GM19463 (cell line): ENCODE measurements at regions not wholly inside any gene's neighbourhood (a gene's known extent, or its start where the extent isn't known, plus 50 kb on each side); places are given as distances from the start of the nearest gene placed in this dataset.

Experiments used
- ATAC-seq: cut with Tn5 transposase; IDR thresholded peaks from one replicate; pipeline ENCODE4 v1.9.1; 2021; ENCODE audit warnings: mild to moderate bottlenecking, moderate library complexity; ENCODE audit not compliant: unreplicated experiment

DNA sequence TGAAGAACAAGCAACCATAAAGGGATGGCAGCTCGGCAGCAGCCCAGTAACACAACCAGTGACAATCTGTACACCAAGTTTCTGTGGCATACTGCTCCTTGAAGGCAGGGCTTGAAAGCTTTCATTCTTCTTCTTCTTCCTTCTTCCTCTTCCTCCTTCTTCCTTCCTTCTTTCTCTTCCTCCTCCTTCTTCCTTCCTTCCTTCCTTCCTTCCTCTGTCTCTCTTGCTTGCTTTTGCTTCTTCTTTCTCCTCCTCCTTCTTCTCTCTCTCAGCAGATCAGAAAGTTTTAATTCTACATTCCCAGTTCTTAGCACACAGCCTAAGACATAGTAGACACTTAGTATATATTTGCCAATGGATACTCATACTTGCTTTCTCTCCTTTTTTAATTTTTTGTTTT is 95.9 kb downstream of the GLUL start:
- no peak for ATAC-seq

DNA sequence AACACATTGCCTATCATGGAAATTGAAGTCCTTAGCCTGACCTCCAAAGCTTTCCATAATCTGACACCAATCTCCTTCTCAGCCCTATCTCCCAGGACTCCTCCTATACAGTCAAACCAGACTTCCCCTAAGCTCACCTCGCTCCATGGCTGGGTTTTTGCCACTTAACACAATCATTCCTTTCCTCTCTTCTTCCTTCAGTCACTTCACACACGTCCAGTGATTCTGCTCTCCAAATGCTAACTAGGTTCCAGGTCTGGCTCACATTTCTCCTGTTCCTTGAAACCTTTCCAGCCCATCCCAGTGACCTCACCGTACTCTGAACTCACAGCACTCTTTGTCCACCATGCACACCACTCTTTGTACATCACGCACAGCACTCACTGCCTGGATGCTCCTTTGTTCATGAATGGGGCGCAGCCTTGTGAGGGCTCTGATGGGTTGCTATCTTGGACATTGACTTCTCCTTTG is 98.4 kb downstream of the GLUL start:
- no peak for ATAC-seq

DNA sequence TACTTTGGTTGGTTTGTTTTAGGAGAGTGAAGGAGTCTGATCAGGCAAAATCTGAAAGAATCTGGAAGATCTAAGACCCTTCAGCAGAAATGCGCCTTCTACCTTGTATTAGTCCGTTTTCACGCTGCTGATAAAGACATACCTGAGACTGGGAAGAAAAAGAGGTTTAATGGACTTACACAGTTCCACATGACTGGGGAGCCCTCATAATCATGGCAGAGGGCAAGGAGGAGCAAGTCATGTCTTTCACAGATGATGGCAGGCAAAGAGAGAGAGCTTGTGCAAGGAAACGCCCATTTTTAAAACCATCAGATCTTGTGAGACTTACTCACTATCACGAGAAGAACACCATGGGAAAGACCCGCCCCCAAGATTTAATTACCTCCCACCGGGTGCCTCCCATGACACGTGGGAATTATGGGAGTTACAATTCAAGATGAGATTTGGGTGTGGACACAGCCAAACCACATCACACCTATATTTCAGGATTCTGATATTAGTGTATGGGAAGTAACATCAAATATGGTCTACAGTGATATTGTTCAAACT is 99.3 kb downstream of the GLUL start:
- no peak for ATAC-seq

DNA sequence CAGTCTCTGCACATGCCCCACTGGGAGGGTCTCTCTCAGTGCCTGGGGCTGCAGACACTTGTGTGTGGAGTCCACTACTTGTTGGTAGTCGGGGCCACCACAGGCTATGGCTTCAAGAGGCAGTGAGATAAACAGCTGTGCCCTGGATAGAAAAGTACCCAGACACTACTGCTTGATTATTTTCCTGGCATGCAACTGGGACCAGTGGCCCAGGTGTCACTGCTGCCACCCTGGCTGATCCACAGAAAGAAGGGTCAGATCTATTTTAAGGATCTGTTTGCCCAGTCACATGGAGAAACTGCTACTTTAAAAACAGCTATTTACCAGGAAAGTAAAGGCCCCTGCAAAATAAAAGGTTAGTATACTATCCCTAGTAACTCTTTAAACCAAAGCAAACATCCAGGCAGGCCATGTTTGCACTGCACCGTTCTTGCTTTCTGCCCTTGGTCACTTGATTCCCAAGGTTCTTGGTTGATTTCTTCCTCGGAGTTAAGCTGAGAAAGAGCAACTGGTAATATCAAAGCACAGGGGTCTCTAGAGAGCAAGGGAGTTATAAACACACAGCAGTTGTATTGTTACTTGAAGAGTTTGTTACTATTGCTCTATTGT is 99.9 kb downstream of the GLUL start:
- ATAC-seq = no peak

DNA sequence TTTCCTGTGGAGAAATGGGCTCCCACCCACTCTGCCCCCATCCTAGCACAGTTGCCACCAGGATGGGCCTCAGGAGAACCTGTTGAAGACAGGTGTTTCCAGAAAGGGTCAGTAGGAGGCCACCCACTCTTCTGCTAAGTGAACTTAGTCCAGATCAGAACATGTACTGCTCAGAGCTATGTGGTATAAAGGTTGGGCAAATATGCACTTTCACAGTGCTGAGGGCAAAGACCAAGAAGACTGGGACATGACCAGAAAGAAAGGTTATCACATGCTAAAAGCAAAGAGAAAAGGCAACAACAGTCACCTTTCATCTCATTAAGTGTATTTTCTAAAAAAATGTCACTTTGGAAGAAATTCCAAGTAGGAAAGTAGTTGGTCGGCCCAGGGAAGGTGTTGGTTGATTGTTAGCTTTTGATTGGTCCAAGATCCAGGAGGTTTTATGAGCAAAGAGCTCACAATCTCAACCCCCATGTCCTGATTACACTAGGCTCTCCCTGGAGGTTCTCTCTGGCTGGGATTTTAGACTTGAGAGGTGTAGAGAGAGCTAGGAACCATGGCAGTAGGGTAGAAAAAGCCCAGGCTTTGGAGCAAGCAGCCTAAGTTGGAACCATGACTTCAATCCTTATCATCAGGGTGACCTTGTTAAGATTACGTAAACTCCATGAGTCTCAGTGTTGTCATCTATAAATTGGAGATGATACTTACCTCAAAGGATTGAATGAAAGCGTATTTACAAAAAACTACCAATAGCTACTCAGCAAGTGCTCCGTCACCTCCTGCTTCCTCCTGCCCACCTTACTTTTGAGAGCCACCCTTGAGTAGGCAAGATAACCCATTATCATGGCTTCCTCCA is 102.6 kb downstream of the GLUL start:
- ATAC-seq = no peak

DNA sequence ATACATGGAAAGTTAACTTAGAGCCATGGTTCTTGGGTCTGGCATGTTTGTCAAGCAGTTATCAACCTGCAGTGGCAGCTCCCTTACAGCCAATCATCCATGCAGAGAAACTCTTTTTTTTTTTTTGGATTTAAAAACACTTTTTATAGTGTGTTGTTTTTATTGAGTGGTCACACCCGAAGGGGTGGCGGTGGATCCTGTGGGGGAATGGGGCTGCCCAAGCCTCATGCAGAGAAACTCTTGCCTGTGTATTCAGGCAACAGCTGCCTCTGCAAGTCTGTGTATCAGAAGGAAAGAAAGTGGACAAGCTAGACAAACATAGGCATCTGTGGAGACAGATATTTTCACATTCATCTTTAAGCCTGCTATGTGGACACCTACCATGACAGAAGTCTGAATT is 104.8 kb downstream of the GLUL start:
- no peak for ATAC-seq

DNA sequence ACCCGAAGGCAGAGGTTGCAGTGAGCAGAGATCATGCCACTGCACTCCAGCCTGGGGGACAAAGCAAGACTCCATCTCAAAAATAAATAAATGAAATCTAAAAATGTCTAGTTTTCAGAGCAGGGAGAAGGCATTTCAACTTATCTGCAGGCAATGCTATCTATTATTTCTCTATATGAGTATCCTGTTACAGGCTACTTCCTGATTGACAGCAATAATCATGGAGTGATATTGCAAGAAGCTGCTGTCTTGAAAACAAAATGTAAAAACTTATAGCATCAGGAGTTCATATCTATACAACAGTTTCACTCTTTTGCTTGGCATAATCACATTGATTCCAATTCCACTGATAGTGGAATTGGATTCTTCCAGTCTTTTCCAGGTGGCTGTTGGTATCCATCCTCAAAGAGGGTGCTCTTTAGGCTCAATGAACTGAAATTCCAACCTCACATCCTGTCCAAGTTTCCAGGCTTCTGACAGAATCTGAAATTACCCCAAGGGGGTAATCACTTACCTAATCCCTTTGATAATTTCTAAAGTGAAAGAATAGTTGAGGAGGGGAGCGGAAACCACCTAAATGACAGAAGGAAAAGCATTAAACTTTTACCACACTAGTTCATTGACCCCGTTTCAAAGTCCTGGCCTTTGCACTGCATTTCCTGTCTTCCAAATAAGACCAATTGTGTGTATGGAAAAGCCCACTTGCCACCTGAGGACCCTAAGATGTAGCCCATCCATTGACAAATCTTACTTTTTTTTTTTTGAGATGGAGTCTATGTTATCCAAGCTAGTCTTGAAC is 107.6 kb downstream of the GLUL start:
- no peak for ATAC-seq

DNA sequence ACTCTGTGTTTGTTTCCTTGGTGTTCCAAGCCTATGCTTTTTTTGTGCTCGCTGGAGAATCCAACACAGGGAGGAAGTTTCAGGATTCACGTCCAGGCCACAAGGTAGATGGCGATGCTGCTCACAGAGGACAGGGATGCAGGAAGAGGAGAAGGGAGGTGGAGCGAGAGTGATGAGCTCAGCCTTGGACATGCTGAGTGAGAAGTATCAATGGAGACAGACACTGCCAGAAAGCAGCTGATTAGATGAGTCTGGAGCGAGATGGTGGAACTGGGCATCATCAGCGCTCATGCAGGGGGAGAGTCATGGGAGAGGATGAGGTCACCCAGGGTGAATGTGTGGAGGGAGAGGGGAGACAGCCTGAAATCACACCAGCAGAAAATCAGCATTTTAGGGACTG is 110.0 kb downstream of the GLUL start:
- no peak for ATAC-seq

DNA sequence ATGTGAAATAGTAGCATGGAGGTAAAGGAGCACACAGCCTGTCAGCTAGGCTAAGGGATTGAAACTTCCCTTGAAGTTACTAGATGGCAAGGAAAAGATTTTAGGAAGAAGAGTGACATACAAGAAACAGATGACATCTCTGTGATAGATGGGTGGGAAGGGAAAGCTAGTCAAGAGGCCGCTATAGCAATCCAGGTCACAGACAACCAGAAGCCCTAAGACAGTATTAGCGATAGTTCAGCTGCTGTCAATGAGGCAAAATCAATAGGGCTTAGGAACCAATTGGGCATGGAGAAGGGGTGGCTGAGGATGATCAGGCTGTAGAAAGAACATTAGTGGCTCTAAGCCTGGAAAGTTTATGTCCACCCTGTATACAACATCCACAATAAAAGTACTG is 111.1 kb downstream of the GLUL start:
- ATAC-seq = no peak

DNA sequence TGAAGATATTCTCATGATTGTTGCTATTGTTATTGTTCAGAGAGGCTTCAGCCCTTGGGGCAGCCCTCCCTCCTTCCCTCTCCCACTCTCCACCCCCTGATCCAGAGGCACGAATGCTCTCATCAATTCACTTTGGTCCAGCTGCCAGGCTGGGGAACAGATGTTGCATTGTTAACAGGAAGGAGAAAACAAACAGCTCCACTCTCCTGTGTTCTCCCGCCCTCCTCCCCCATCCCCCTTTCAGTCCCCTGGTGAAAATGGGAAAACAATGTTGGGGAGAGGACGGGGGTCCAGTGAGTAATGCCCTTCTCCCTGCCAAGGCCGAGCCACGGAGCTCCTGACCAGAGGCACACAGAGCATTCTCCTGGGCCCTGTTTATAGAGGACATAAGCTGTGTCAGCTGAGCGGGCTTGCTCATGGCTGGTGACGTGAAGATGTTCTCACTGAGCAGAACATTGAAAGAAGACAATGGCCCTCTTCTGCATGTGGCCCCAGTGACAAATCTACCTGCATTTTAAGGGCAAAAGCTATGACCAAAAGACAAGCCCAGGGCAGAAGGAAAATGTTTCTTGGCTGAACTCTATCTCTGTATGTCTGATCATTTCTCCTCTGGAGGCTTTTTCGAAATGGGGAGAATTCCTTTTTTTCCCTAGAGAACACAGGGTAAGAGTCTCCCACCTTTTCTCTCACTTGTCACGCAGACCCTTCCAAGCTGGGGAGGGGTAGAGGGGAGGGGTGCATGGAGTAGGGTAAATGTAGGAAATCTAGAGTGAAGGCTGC is 111.7 kb downstream of the GLUL start:
- ATAC-seq = no peak

DNA sequence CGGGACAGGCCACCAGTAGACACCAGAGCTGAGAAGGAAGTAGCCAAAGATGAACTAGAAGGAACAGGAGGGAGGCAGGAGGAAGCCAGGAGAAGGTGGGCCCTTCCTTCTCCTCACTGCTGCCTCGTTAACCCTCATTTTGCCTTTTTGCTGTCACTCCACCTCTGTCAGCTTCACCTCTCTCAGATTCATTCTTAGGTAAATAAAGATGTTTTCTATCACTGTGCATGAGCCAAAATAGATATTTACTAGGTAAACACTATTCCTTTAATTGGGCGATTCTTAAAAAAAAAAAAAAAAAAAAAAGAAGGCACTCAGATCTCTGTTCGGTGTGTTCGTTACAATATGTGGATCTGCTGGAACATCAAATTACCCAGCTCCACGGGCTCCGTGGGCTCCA is 112.3 kb downstream of the GLUL start:
- no peak for ATAC-seq

DNA sequence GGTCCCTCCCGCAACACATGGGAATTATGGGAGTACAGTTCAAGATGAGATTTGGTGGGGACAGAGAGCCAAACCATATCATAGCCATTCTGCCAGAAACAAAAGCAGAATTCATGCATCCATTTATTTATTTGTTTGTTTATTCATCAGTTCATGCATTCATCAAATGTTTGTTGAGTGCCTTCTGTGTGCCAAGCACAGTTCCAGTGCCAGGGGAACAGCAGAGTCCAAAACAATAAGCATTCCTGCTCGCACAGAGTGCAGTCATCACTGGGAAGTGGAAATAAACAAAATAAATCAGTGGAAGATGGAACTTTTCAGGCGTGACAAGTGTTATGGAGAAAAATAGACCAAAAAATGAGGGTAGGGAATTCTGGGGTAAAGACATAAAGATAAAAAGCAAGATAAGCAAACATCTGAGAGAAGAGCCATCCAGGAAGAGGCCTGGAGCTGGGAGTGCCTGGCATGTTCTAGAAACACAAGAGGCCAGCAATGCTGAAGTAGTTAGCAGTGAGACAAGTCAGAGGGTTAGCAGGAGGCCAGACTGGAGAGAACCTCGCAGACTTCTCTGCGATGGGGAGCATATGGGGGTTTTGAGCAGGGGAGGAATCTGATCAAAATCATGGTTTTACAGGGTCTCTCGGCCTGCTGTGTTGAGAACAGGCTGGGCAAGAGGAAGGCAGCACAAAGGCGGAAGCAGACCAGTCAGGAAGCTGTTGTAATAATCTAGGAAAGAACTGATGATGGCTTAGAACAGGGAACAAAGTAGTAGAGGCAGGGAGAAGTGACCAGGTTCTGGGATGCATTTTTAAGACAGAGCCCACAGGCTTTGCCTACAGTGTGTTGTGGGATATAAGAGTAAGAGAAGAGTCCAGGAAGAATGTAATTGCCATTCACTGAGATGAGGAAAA is 113.2 kb downstream of the GLUL start:
- ATAC-seq = no peak

DNA sequence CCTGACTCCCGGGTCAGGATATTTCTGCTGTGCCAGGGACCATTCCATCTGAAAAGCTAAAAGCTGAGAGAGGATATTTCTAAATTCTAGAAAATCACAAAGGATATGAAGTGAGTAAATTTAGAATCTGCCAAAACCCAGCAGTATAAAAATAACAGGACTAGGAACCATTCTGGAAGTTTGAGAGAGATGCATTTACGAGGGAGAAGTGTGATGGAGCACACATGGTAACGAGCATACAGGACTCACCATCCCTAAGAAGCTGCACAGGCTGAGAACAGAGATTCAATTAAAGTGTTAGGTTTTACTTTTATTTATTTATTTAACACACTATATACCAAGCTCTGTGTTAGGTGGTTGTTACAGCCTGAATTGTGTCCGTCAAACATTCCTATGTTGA is 116.3 kb downstream of the GLUL start:
- ATAC-seq = no peak

DNA sequence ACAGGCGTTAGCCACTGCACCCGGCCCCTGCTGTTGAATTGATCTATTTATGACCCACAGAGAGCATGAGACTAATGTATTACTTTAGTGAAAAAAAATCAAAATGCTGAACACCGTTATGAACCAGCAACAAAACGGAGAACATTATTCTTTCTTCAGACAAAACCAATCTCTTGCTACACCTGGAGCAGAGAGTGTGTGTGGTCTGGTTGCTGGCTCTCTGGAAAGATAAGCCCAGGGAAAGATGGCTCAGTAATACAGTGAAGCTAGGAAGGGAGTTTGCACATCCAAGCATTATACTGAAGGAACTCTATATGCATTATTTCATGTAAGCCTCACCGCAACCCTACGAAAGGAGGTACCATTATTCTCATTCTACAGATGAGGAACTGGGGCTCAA is 117.0 kb downstream of the GLUL start:
- ATAC-seq = no peak

DNA sequence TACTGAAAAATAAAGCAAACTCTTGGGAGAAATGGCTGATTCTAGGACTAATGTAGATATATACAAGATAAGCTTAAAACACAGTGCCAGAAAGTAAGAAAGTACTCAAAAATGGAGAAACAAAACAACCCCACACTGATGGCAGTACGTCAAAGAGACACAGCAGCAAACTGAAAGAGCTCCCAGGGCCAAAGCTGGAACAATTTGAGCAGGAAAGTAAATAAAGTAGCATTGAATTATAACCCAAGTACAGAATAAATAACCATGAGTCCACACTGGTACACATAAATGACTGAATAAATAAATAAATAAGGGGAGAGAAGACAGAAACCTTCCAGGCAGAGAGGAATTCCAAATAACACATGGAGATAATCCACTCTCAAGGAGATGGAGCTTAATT is 120.9 kb downstream of the GLUL start:
- ATAC-seq = no peak

DNA sequence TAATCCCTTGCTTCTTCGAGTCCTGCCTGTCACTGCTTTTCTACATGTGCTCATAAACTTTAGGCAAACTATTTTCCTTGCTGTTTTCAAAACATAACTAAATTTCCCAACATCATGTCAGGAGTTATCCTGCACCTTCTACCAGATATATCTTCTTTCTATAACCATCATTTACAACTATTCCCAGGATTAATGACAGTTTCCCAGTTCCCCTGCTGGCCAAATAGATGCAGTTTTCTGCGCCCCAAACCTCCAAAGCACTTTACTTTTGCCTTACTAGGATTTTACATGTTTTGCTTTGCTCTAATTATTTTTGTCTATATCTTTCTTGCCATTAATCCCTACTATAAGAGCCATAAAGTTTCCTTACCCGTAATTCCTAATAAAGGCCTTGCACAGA is 122.5 kb downstream of the GLUL start:
- no peak for ATAC-seq

DNA sequence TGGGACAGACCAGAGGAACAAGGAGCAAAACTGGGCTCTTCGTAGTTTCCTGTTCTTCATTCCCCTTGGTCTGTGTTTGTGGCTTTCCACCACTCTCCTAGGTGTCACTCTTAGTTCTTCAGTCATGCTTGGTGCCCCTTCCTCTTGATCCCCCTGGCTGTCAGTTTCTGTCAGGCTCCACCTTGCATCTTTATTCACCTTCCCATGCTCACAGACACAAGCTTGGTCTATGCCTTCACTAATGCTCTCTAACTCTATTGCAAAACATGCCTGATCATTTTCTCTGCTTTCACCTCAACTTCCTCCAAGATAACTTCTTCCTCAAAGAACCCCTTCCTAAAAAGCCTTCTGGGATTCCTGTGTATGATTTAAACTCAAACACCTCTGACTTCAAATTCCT is 122.9 kb downstream of the GLUL start:
- no peak for ATAC-seq

DNA sequence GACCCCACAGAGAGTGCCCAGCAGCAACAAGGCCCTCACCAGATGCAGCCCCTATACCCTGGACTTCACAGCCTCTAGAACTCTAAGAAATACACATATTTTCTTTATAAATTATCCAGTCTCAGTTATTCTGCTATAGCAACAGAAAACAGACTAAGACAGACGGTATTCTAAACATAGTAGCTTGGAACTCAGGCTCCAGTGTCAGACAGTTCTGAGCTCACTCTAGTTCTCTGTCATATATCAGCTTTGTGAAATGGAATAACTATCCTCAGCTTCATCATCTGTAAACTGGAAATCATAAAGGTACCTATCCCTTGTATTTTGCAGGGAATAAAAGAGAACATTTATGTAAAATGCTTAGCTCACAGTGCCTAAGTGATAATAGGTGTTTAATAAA is 127.4 kb downstream of the GLUL start:
- ATAC-seq = no peak

DNA sequence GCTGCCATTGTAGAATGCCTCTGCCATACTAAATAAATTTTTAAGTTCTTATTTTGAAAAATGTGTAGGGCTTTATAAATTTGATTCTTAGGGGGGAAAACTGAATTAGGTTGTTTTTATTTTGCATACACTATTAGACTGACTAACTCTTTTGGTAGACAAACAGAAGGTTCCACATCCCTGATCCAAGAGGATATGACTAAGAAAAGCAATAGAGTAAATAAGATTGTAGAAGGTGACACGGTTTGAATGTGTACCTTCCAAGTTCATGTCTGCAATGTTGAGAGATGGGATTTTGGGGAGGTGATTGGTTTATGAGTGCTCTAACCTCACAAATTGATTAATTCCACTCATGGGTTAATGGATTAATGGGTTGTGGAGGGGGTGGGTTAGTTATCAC is 127.9 kb downstream of the GLUL start:
- ATAC-seq = no peak

DNA sequence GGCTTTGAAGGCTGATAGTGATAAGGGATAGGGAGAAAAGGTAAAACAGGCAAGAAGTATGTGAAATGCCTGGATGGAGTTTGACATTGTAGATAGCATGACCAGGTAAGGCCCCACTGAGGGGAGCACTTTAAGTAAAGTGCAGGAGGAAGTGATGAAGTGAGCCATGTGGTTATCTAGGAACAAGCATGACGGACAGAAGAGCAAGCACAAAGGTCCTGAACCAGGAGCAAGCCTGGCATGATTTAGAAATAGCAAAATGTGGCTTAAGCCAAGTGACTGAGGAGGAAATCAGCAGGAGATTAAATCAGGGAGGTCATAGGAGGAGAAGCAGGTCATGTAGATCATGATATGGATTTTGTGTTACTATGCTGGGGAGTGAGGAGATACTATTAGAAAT is 129.2 kb downstream of the GLUL start:
- no peak for ATAC-seq
